A549 (cell line): ENCODE measurements at regions not wholly inside any gene's neighbourhood (a gene's known extent, or its start where the extent isn't known, plus 50 kb on each side); places are given as distances from the start of the nearest gene placed in this dataset.

Experiments
- ATAC-seq, 2 experiments: fragments of 200-7000 bp in 1 of 2; fragments of >200 bp in 1 of 2; cut with Nextera tagmentation in 1 of 2; cut with Tn5 transposase in 1 of 2; 3 replicates each; pipeline versions ENCODE4 v1.8.0 to v1.9.1; 2018 to 2020; ENCODE audit warnings: mild to moderate bottlenecking in 1 of 2, moderate library complexity in 1 of 2
- CTCF ChIA-PET: fragments of 300-600 bp; sonication (Branson Sonifier 250); formaldehyde crosslinking; extraction: SDS; loops from one replicate; lab custom pipeline; 2021; ENCODE audit warnings: antibody characterized with exemption, inconsistent platforms; lab: Yijun Ruan, JAX
- POLR2A ChIA-PET: fragments of 350-600 bp; formaldehyde crosslinking; extraction: SDS; loops from one replicate; lab custom pipeline; 2021; ENCODE audit warnings: antibody characterized with exemption, inconsistent platforms; lab: Yijun Ruan, JAX
- DNase-seq, 2 experiments: peaks; one replicate each; pipeline versions ENCODE4 v3.0.0 to v3.0.0-alpha.2; 2011 to 2016; ENCODE audit warnings: low read depth in 1 of 2, low spot score in 1 of 2
- FAIRE-seq: peaks from 2 replicates; lab custom pipeline; 2011; peaks lifted over from hg19 to GRCh38; lab: Jason Lieb, UNC
- H3K27ac ChIP-seq, 2 experiments: fragments of >200 bp; sonication (Bioruptor Twin); formaldehyde crosslinking; 3 replicates each; pipeline ENCODE4 v1.5.1; 2016 to 2017
- H3K4me1 ChIP-seq: fragments of >200 bp; sonication (Bioruptor Twin); formaldehyde crosslinking; 3 replicates; pipeline ENCODE4 v1.6.1; 2016
- H3K4me2 ChIP-seq: fragments of >200 bp; sonication (Bioruptor Twin); formaldehyde crosslinking; 3 replicates; pipeline ENCODE4 v1.6.1; 2016
- H3K4me3 ChIP-seq: fragments of >200 bp; sonication (Bioruptor Twin); formaldehyde crosslinking; 3 replicates; pipeline ENCODE4 v1.5.1; 2016
- H3K9me3 ChIP-seq: fragments of >200 bp; sonication (Bioruptor Twin); formaldehyde crosslinking; 3 replicates; pipeline ENCODE4 v1.6.1; 2016
- BHLHE40 ChIP-seq: IDR thresholded peaks from 2 replicates; pipeline ENCODE4 v1.6.1; 2012; ENCODE audit warnings: low read depth, low read length, inconsistent platforms
- CEBPB ChIP-seq, 2 experiments: fragments of >200 bp in 1 of 2; sonication (Bioruptor Twin) in 1 of 2; formaldehyde crosslinking in 1 of 2; IDR thresholded peaks; 2 replicates each; pipeline ENCODE4 v1.6.1; 2012 to 2016
- CHD4 ChIP-seq: fragments of 200-600 bp; sonication (generic); IDR thresholded peaks from 2 replicates; pipeline ENCODE4 v1.6.1; 2016; ENCODE audit warnings: antibody characterized with exemption, mild to moderate bottlenecking, borderline replicate concordance
- EHMT2 ChIP-seq: fragments of 200-600 bp; sonication (generic); IDR thresholded peaks from 2 replicates; pipeline ENCODE4 v1.6.1; 2016; ENCODE audit warnings: antibody characterized with exemption, low read depth, mild to moderate bottlenecking, moderate library complexity
- ESRRA ChIP-seq: fragments of 150-350 bp; IDR thresholded peaks from 2 replicates; pipeline ENCODE4 v1.6.1; 2014; ENCODE audit warnings: mild to moderate bottlenecking, low read length, borderline replicate concordance
- FOSB ChIP-seq: fragments of 250-450 bp; sonication (Bioruptor Pico); IDR thresholded peaks from 2 replicates; pipeline ENCODE4 v1.5.0; 2020; ENCODE audit warnings: mild to moderate bottlenecking, moderate library complexity
- FOSL2 ChIP-seq, 2 experiments: fragments of 450-650 bp in 1 of 2; fragments of >200 bp in 1 of 2; sonication (Bioruptor Twin) in 1 of 2; formaldehyde crosslinking; IDR thresholded peaks; 2 replicates each; pipeline versions ENCODE4 v1.5.0 to v1.6.1; 2016 to 2020; ENCODE audit warnings: mild to moderate bottlenecking in 1 of 2, moderate library complexity in 1 of 2
- FOXS1 ChIP-seq: fragments of 250-450 bp; sonication (Bioruptor Pico); IDR thresholded peaks from 2 replicates; pipeline ENCODE4 v1.5.0; 2020; ENCODE audit warnings: mild to moderate bottlenecking, moderate library complexity
- HOXB13 ChIP-seq: fragments of 250-450 bp; sonication (Bioruptor Pico); IDR thresholded peaks from 2 replicates; pipeline ENCODE4 v1.5.0; 2020; ENCODE audit warnings: low read depth, mild to moderate bottlenecking, moderate library complexity
- JUN ChIP-seq, 2 experiments: fragments of >200 bp; sonication (Bioruptor Twin); formaldehyde crosslinking; IDR thresholded peaks; 2 replicates in 1 of 2; 3 replicates in 1 of 2; pipeline ENCODE4 v1.6.1; 2016 to 2017
- KDM1A ChIP-seq: fragments of 200-600 bp; sonication (generic); IDR thresholded peaks from 2 replicates; pipeline ENCODE4 v1.6.1; 2016; ENCODE audit warnings: low read depth, mild to moderate bottlenecking
- RAD21 ChIP-seq, 2 experiments: fragments of >200 bp in 1 of 2; sonication (Bioruptor Twin) in 1 of 2; formaldehyde crosslinking in 1 of 2; IDR thresholded peaks in 1 of 2; conservative IDR thresholded peaks in 1 of 2; 2 replicates in 1 of 2; 3 replicates in 1 of 2; pipeline ENCODE4 v1.6.1; 2012 to 2018; ENCODE audit warnings: inconsistent platforms in 1 of 2
- RARB ChIP-seq: fragments of 250-450 bp; sonication (Bioruptor Pico); IDR thresholded peaks from 2 replicates; pipeline ENCODE4 v1.8.0; 2021; ENCODE audit warnings: mild to moderate bottlenecking, moderate library complexity
- TFCP2L1 ChIP-seq: fragments of 250-450 bp; sonication (Bioruptor Pico); IDR thresholded peaks from 2 replicates; pipeline ENCODE4 v1.5.0; 2021; ENCODE audit warnings: mild to moderate bottlenecking
- WGBS: methylation state at CpG from one replicate; pipeline ENCODE4 v1.1.6; 2017; ENCODE audit errors: missing lambda C conversion rate; 5-methylcytosine and 5-hydroxymethylcytosine counted together
- TF ChIP-seq, protein P1 (sequence below): IDR thresholded peaks from 2 replicates; pipeline ENCODE4 v1.6.1; 2012
- TF ChIP-seq, protein P2 (sequence below): fragments of 200-600 bp; sonication (generic); IDR thresholded peaks from 2 replicates; pipeline ENCODE4 v1.6.1; 2016; ENCODE audit warnings: antibody characterized with exemption, mild to moderate bottlenecking, moderate library complexity

DNA sequence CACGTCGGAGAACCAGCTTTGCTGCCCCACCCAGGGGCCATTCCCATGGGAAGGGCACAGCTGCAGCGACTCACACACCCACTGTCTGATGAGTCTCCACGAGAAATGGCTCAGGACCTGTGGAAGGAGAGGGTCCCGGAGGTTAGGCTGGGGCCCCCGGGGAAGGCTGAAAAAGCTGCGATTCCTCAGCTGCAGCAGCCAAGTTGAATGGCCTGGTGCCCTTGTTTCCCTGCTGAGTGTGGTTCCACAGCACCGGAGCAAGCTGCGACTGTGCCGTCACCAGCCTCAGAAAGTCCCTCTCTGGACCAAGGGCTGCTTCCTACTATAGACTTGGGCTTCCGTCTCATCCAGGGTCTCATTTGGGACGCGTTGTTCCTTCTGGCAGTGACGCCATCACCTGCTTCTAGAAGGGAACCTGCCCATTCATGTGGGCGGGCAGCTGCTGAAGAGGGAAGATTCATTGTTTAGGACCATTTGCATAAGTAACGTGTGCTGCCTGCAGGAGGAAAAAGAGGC, 180.2 kb downstream of the INHBB start:
- Histone ChIP-seq H3K4me3 (no peak overlapping the region), H3K27ac (no peak overlapping the region), H3K4me1 (peaks cover 4% of the 10 kb centered on the region; the same call in 2 of the 3 replicates), H3K9me3 (peaks cover 2% of the 10 kb centered on the region; the same call in 2 of the 3 replicates), H3K4me2 (no peak overlapping the region)
- DNase-seq (no peak), FAIRE-seq (no peak), ATAC-seq (no peak)
- ChIA-PET POLR2A (no interaction called here), CTCF (interaction anchor here (1.4 kb wide), 1 partner anchor 180 kb away, joined by 3 read pairs; no protein-coding TSS in a partner anchor)
- 84% methylated on average over 15 of the region's 16 CpGs for WGBS
- no peak for TF ChIP-seq JUN (IDR thresholded peaks at IDR 0.05)
- TF ChIP-seq FOSB (CRISPR knock-in tag) = no peak
- TF ChIP-seq, protein P1, sequence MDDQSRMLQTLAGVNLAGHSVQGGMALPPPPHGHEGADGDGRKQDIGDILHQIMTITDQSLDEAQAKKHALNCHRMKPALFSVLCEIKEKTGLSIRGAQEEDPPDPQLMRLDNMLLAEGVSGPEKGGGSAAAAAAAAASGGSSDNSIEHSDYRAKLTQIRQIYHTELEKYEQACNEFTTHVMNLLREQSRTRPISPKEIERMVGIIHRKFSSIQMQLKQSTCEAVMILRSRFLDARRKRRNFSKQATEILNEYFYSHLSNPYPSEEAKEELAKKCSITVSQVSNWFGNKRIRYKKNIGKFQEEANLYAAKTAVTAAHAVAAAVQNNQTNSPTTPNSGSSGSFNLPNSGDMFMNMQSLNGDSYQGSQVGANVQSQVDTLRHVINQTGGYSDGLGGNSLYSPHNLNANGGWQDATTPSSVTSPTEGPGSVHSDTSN = no peak
- no peak for TF ChIP-seq HOXB13
- TF ChIP-seq RARB (CRISPR knock-in tag) = no peak
- TF ChIP-seq EHMT2 = no peak
- no peak for TF ChIP-seq CHD4
- TF ChIP-seq, protein P2, sequence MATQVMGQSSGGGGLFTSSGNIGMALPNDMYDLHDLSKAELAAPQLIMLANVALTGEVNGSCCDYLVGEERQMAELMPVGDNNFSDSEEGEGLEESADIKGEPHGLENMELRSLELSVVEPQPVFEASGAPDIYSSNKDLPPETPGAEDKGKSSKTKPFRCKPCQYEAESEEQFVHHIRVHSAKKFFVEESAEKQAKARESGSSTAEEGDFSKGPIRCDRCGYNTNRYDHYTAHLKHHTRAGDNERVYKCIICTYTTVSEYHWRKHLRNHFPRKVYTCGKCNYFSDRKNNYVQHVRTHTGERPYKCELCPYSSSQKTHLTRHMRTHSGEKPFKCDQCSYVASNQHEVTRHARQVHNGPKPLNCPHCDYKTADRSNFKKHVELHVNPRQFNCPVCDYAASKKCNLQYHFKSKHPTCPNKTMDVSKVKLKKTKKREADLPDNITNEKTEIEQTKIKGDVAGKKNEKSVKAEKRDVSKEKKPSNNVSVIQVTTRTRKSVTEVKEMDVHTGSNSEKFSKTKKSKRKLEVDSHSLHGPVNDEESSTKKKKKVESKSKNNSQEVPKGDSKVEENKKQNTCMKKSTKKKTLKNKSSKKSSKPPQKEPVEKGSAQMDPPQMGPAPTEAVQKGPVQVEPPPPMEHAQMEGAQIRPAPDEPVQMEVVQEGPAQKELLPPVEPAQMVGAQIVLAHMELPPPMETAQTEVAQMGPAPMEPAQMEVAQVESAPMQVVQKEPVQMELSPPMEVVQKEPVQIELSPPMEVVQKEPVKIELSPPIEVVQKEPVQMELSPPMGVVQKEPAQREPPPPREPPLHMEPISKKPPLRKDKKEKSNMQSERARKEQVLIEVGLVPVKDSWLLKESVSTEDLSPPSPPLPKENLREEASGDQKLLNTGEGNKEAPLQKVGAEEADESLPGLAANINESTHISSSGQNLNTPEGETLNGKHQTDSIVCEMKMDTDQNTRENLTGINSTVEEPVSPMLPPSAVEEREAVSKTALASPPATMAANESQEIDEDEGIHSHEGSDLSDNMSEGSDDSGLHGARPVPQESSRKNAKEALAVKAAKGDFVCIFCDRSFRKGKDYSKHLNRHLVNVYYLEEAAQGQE = no peak
- no peak for TF ChIP-seq TFCP2L1 (CRISPR knock-in tag)
- TF ChIP-seq FOSL2 (IDR thresholded peaks at IDR 0.05) = no peak
- no peak for TF ChIP-seq FOSL2 (CRISPR knock-in tag; IDR thresholded peaks at IDR 0.05)
- TF ChIP-seq ESRRA = no peak
- no peak for TF ChIP-seq FOXS1
- no peak for TF ChIP-seq BHLHE40
- no peak for TF ChIP-seq KDM1A
- no peak for TF ChIP-seq CEBPB (IDR thresholded peaks at IDR 0.05)
- TF ChIP-seq RAD21 (conservative IDR thresholded peaks at IDR 0.05 in 1 of 2, IDR thresholded peaks at IDR 0.05 in 1 of 2) = no peak

DNA sequence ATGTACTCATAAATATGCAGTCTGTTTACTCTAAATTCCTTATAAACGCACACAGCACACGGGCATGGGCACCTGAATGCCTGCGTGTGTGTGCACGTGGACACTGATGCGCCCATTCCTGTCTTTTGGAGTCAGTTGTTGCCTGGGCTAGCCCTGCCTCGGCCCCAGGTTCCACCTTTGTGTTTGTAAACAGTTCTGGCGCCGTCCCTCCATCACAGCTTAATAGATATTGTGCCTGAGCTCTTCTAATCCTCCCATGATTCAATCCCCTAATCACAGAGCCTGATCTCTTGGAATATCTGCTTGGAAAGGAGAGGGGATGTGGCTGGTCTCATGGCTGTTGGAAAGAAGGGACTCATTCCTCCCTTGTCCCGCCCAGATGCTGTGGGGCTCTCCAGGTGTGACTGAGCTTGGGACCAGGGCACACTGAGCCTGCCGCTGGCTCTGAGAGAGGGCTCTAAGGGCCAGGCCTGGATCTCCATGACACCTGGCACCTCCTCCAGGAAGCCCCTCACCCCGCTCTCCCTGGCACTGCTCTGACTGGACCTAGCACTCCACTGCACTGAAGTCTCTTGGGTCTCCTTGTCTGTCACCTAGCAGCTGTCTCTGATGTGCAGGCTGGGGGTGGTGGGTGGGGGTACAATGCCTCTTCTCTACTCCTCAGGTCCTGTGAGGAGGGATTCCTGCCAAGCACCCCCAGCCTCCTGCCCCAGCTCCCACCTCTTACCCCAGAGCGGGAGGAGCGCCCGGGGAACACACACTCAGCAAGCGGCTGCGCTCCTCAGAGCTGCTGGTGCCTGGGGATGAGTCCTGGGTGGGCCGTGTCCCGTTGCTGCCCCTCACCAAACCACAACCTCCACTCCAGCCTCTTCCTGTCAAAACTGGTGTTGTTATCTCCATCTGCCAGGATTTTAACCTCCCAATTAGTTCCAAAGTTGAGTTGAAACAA, 181.3 kb downstream of the INHBB start:
- Histone ChIP-seq H3K27ac (no peak overlapping the region), H3K4me2 (no peak overlapping the region), H3K4me3 (no peak overlapping the region), H3K4me1 (peaks cover 4% of the 10 kb centered on the region; the same call in 2 of the 3 replicates), H3K9me3 (peaks cover 7% of the 10 kb centered on the region; the same call in 2 of the 3 replicates)
- FAIRE-seq (no peak), DNase-seq (no peak), ATAC-seq (no peak; a peak in 1 of 6 replicates)
- TF ChIP-seq KDM1A = no peak
- 63% methylated on average over 18 of the region's 18 CpGs for WGBS
- POLR2A ChIA-PET = no interaction called here
- CTCF ChIA-PET = interaction anchor here (1.4 kb wide), 1 partner anchor 181 kb away, joined by 3 read pairs; no protein-coding TSS in a partner anchor
